ENCODE measurements at regions not wholly inside any gene's neighbourhood (a gene's known extent, or its start where the extent isn't known, plus 50 kb on each side); places are given as distances from the start of the nearest gene placed in this dataset.

- TF ChIP-seq CTCF (IDR thresholded peaks at IDR 0.05; ENCODE audit: low read depth, low read length): no peak
- Histone ChIP-seq H3K27ac (no peak overlapping the region), H3K9me3 (ENCODE audit: severe bottlenecking) (no peaks in the 10 kb centered on the region), H3K36me3 (no peaks in the 10 kb centered on the region), H3K27me3 (ENCODE audit: insufficient read depth, low read depth, severe bottlenecking) (no peaks in the 10 kb centered on the region), H3K4me3 (ENCODE audit: low read depth, low read length) (no peak overlapping the region)
- no peak for DNase-seq
These were observed 146.2 kb upstream of the DPH6 start for GRCh38 chr15:35691891-35692867.

GRCh38 chr15:35693286-35693685 is 147.3 kb upstream of the DPH6 start:
- TF ChIP-seq CTCF (IDR thresholded peaks at IDR 0.05; ENCODE audit: low read depth, low read length): no peak
- no peaks in the 10 kb centered on the region for H3K9me3 ChIP-seq (ENCODE audit: severe bottlenecking)
- no peaks in the 10 kb centered on the region for H3K36me3 ChIP-seq
- no peak overlapping the region for H3K27ac ChIP-seq
- no peak overlapping the region for H3K4me3 ChIP-seq (ENCODE audit: low read depth, low read length)
- H3K27me3 ChIP-seq (ENCODE audit: insufficient read depth, low read depth, severe bottlenecking): no peaks in the 10 kb centered on the region
- no peak for DNase-seq

GRCh38 chr15:35693886-35694285 is 147.9 kb upstream of the DPH6 start:
- TF ChIP-seq CTCF (IDR thresholded peaks at IDR 0.05; ENCODE audit: low read depth, low read length): no peak
- H3K9me3 ChIP-seq (ENCODE audit: severe bottlenecking): no peaks in the 10 kb centered on the region
- DNase-seq: no peak
- no peak overlapping the region for H3K4me3 ChIP-seq (ENCODE audit: low read depth, low read length)
- no peak overlapping the region for H3K27ac ChIP-seq
- no peaks in the 10 kb centered on the region for H3K36me3 ChIP-seq
- no peaks in the 10 kb centered on the region for H3K27me3 ChIP-seq (ENCODE audit: insufficient read depth, low read depth, severe bottlenecking)

GRCh38 chr15:35695003-35695402 is 149.0 kb upstream of the DPH6 start:
- H3K36me3 ChIP-seq: no peaks in the 10 kb centered on the region
- DNase-seq: no peak
- no peak for TF ChIP-seq CTCF (IDR thresholded peaks at IDR 0.05; ENCODE audit: low read depth, low read length)
- H3K9me3 ChIP-seq (ENCODE audit: severe bottlenecking): no peaks in the 10 kb centered on the region
- H3K27me3 ChIP-seq (ENCODE audit: insufficient read depth, low read depth, severe bottlenecking): no peaks in the 10 kb centered on the region
- H3K4me3 ChIP-seq (ENCODE audit: low read depth, low read length): no peak overlapping the region
- H3K27ac ChIP-seq: no peak overlapping the region

GRCh38 chr15:35696767-35697231 is 150.8 kb upstream of the DPH6 start:
- H3K4me3 ChIP-seq (ENCODE audit: low read depth, low read length): no peak overlapping the region
- DNase-seq: no peak
- no peak for TF ChIP-seq CTCF (IDR thresholded peaks at IDR 0.05; ENCODE audit: low read depth, low read length)
- H3K27ac ChIP-seq: no peak overlapping the region
- H3K27me3 ChIP-seq (ENCODE audit: insufficient read depth, low read depth, severe bottlenecking): no peaks in the 10 kb centered on the region
- no peaks in the 10 kb centered on the region for H3K36me3 ChIP-seq
- H3K9me3 ChIP-seq (ENCODE audit: severe bottlenecking): no peaks in the 10 kb centered on the region
